ENCODE measurements at regions not wholly inside any gene's neighbourhood (a gene's known extent, or its start where the extent isn't known, plus 50 kb on each side); places are given as distances from the start of the nearest gene placed in this dataset.

- no peak for DNase-seq (ENCODE audit: low read depth)
- Histone ChIP-seq H3K4me3 (ENCODE audit: low read depth, low read length) (no peak overlapping the region), H3K27me3 (ENCODE audit: control insufficient read depth, insufficient read depth, low read length) (peaks cover 5% of the 10 kb centered on the region), H3K36me3 (ENCODE audit: control insufficient read depth, insufficient read depth, low read length) (no peaks in the 10 kb centered on the region)
- TF ChIP-seq CTCF (IDR thresholded peaks at IDR 0.05; ENCODE audit: insufficient read depth, low read length, poor library complexity, severe bottlenecking): no peak
Measured at GRCh38 chr10:124229201-124229988, 136.0 kb upstream of the CHST15 start.

GRCh38 chr10:124228471-124228870 lies 135.1 kb upstream of the CHST15 start:
- Histone ChIP-seq H3K36me3 (ENCODE audit: control insufficient read depth, insufficient read depth, low read length) (no peaks in the 10 kb centered on the region), H3K4me3 (ENCODE audit: low read depth, low read length) (no peak overlapping the region), H3K27me3 (ENCODE audit: control insufficient read depth, insufficient read depth, low read length) (peaks cover 2% of the 10 kb centered on the region)
- no peak for TF ChIP-seq CTCF (IDR thresholded peaks at IDR 0.05; ENCODE audit: insufficient read depth, low read length, poor library complexity, severe bottlenecking)
- no peak for DNase-seq (ENCODE audit: low read depth)

- TF ChIP-seq CTCF (IDR thresholded peaks at IDR 0.05; ENCODE audit: insufficient read depth, low read length, poor library complexity, severe bottlenecking): no peak
- Histone ChIP-seq H3K36me3 (ENCODE audit: control insufficient read depth, insufficient read depth, low read length) (no peaks in the 10 kb centered on the region), H3K4me3 (ENCODE audit: low read depth, low read length) (no peak overlapping the region), H3K27me3 (ENCODE audit: control insufficient read depth, insufficient read depth, low read length) (no peaks in the 10 kb centered on the region)
- DNase-seq (ENCODE audit: low read depth): no peak
Measured at GRCh38 chr10:124227988-124228387, 134.6 kb upstream of the CHST15 start.

- TF ChIP-seq CTCF (IDR thresholded peaks at IDR 0.05; ENCODE audit: insufficient read depth, low read length, poor library complexity, severe bottlenecking): no peak
- DNase-seq (ENCODE audit: low read depth): no peak
- Histone ChIP-seq H3K36me3 (ENCODE audit: control insufficient read depth, insufficient read depth, low read length) (no peaks in the 10 kb centered on the region), H3K4me3 (ENCODE audit: low read depth, low read length) (no peak overlapping the region), H3K27me3 (ENCODE audit: control insufficient read depth, insufficient read depth, low read length) (no peaks in the 10 kb centered on the region)
Measured at GRCh38 chr10:124227055-124227975, 133.9 kb upstream of the CHST15 start.

- H3K27me3 ChIP-seq (ENCODE audit: control insufficient read depth, insufficient read depth, low read length): no peaks in the 10 kb centered on the region
- no peak for TF ChIP-seq CTCF (IDR thresholded peaks at IDR 0.05; ENCODE audit: insufficient read depth, low read length, poor library complexity, severe bottlenecking)
- H3K36me3 ChIP-seq (ENCODE audit: control insufficient read depth, insufficient read depth, low read length): no peaks in the 10 kb centered on the region
- no peak for DNase-seq (ENCODE audit: low read depth)
- H3K4me3 ChIP-seq (ENCODE audit: low read depth, low read length): no peak overlapping the region
Measured at GRCh38 chr10:124226271-124227054, 133.1 kb upstream of the CHST15 start.

Data from kidney epithelial cell (primary cell).